ENCODE measurements at regions not wholly inside any gene's neighbourhood (a gene's known extent, or its start where the extent isn't known, plus 50 kb on each side); places are given as distances from the start of the nearest gene placed in this dataset.
A peak's percentile ranks its signal among the peaks of the same experiment; 100 is the strongest.

GRCh38 chr3:115323380-115323779 lies 176.3 kb upstream of the ZBTB20 start:
- intact Hi-C loops (cut with DNase I): no loop called here
- no peak overlapping the region for H3K4me3 ChIP-seq
- H3K9me3 ChIP-seq: no peaks in the 10 kb centered on the region
- H3K36me3 ChIP-seq: no peaks in the 10 kb centered on the region
- DNase-seq: no peak
- TF ChIP-seq CTCF (IDR thresholded peaks at IDR 0.05): no peak
- no peak overlapping the region for H3K27ac ChIP-seq
- no peaks in the 10 kb centered on the region for H3K4me1 ChIP-seq
- no peak for ATAC-seq
- H3K27me3 ChIP-seq: no peaks in the 10 kb centered on the region

GRCh38 chr3:115324056-115324455 lies 177.0 kb upstream of the ZBTB20 start:
- intact Hi-C loops (cut with DNase I): no loop called here
- Histone ChIP-seq H3K9me3 (no peaks in the 10 kb centered on the region), H3K27ac (no peak overlapping the region), H3K36me3 (no peaks in the 10 kb centered on the region), H3K4me3 (no peak overlapping the region), H3K4me1 (no peaks in the 10 kb centered on the region), H3K27me3 (no peaks in the 10 kb centered on the region)
- DNase-seq (no peak), ATAC-seq (no peak)
- no peak for TF ChIP-seq CTCF (IDR thresholded peaks at IDR 0.05)

- TF ChIP-seq CTCF (IDR thresholded peaks at IDR 0.05): no peak
- DNase-seq (peak in 2 of 4 donors; percentile 7 to 30), ATAC-seq (peak; percentile 66)
- no peaks in the 10 kb centered on the region for H3K9me3 ChIP-seq
- H3K4me3 ChIP-seq: no peak overlapping the region
- intact Hi-C loops (cut with DNase I): no loop called here
- H3K36me3 ChIP-seq: no peaks in the 10 kb centered on the region
- H3K27ac ChIP-seq: no peak overlapping the region
- no peaks in the 10 kb centered on the region for H3K27me3 ChIP-seq
- H3K4me1 ChIP-seq: no peaks in the 10 kb centered on the region
Observed at GRCh38 chr3:115325539-115325938, 178.5 kb upstream of the ZBTB20 start.

GRCh38 chr3:115330430-115330829 lies 183.3 kb upstream of the ZBTB20 start:
- no peaks in the 10 kb centered on the region for H3K4me1 ChIP-seq
- no peak overlapping the region for H3K4me3 ChIP-seq
- ATAC-seq (no peak), DNase-seq (no peak)
- no peaks in the 10 kb centered on the region for H3K9me3 ChIP-seq
- no peaks in the 10 kb centered on the region for H3K36me3 ChIP-seq
- intact Hi-C loops (cut with DNase I): no loop called here
- H3K27ac ChIP-seq: no peak overlapping the region
- no peaks in the 10 kb centered on the region for H3K27me3 ChIP-seq
- no peak for TF ChIP-seq CTCF (IDR thresholded peaks at IDR 0.05)

GRCh38 chr3:115332998-115333397 lies 185.9 kb upstream of the ZBTB20 start:
- Histone ChIP-seq H3K27ac (no peak overlapping the region), H3K27me3 (no peaks in the 10 kb centered on the region), H3K4me3 (no peak overlapping the region), H3K9me3 (no peaks in the 10 kb centered on the region), H3K4me1 (no peaks in the 10 kb centered on the region), H3K36me3 (no peaks in the 10 kb centered on the region)
- ATAC-seq (no peak), DNase-seq (no peak)
- TF ChIP-seq CTCF (IDR thresholded peaks at IDR 0.05): no peak
- intact Hi-C loops (cut with DNase I): no loop called here
